HepG2 (cell line): ENCODE measurements at regions not wholly inside any gene's neighbourhood (a gene's known extent, or its start where the extent isn't known, plus 50 kb on each side); places are given as distances from the start of the nearest gene placed in this dataset.
"Not testable (repeated sequence)": the region's sequence is repeated elsewhere in the genome, so short reads cannot be mapped to it uniquely, and the experiment has no call there.

ENCODE experiments used
- ATAC-seq: fragments of 200-7000 bp; cut with Tn5 transposase; 3 replicates; pipeline ENCODE4 v1.9.1; 2020; ENCODE audit warnings: mild to moderate bottlenecking, moderate library complexity
- BruUV-seq: library from RNA; stranded (reverse); fragments of 400-500 nt; replicated peaks from 2 replicates; lab custom pipeline; 2021; lab: Mats Ljungman, UMichigan
- CTCF ChIA-PET: fragments of 300-600 bp; formaldehyde crosslinking; extraction: SDS; loops from one replicate; lab custom pipeline; 2021; ENCODE audit warnings: low total read pairs, inconsistent platforms, low intra/inter-chr PET ratio; lab: Yijun Ruan, JAX
- POLR2A ChIA-PET: fragments of 350-600 bp; sonication (Branson Sonifier 250); formaldehyde crosslinking; loops from one replicate; lab custom pipeline; 2020; ENCODE audit warnings: antibody characterized with exemption, inconsistent platforms; lab: Yijun Ruan, JAX
- DNase-seq: peaks from one replicate; pipeline ENCODE4 v3.0.0-alpha.2; 2015; ENCODE audit warnings: low spot score
- FAIRE-seq: peaks from 3 replicates; lab custom pipeline; 2011; peaks lifted over from hg19 to GRCh38; lab: Jason Lieb, UNC
- H2AFZ ChIP-seq: one replicate; pipeline ENCODE4 v1.6.1; 2011; ENCODE audit warnings: low read length, inconsistent platforms
- H3K27ac ChIP-seq: fragments of 300-600 bp; 3 replicates; pipeline ENCODE4 v1.8.0; 2011; ENCODE audit warnings: mixed run types, mild to moderate bottlenecking, mixed read lengths, low read length, inconsistent platforms; ENCODE audit not compliant: insufficient read depth; ENCODE audit errors: extremely low read length
- H3K27me3 ChIP-seq, 2 experiments: fragments of 200-600 bp in 1 of 2; 2 replicates in 1 of 2; 3 replicates in 1 of 2; pipeline versions ENCODE4 v1.6.0 to v1.8.0; 2011; ENCODE audit warnings: low read length in 2 of 2, mild to moderate bottlenecking in 2 of 2, moderate library complexity in 2 of 2, inconsistent platforms in 1 of 2; ENCODE audit not compliant: insufficient read depth in 2 of 2, control insufficient read depth in 1 of 2
- H3K36me3 ChIP-seq, 2 experiments: fragments of 200-600 bp in 1 of 2; replicated peaks in 1 of 2; 2 replicates in 1 of 2; 3 replicates in 1 of 2; pipeline versions ENCODE4 v1.5.1 to v1.8.0; 2011; ENCODE audit warnings: low read length in 2 of 2, inconsistent platforms in 1 of 2; ENCODE audit not compliant: insufficient read depth in 2 of 2, control insufficient read depth in 1 of 2
- H3K4me1 ChIP-seq: 2 replicates; pipeline ENCODE4 v1.5.1; 2012; ENCODE audit warnings: low read length, inconsistent platforms; ENCODE audit not compliant: insufficient read depth
- H3K4me2 ChIP-seq: 2 replicates; pipeline ENCODE4 v1.6.0; 2011; ENCODE audit warnings: low read depth, low read length, inconsistent platforms
- H3K4me3 ChIP-seq, 3 experiments: fragments of 200-600 bp in 1 of 3; sonication (generic), shearing (Covaris generic) in 1 of 3; replicated peaks in 1 of 3; 2 replicates each; pipeline ENCODE4 v1.5.1; 2011 to 2016; ENCODE audit warnings: low read length in 3 of 3, inconsistent platforms in 2 of 3, low read depth in 2 of 3, mild to moderate bottlenecking in 2 of 3, control low read depth in 1 of 3, mixed read lengths in 1 of 3; ENCODE audit not compliant: insufficient read depth in 1 of 3
- H3K79me2 ChIP-seq: one replicate; pipeline ENCODE4 v1.6.1; 2011; ENCODE audit warnings: low read length, inconsistent platforms; ENCODE audit not compliant: insufficient read depth
- H3K9ac ChIP-seq: 2 replicates; pipeline ENCODE4 v1.6.0; 2011; ENCODE audit warnings: mild to moderate bottlenecking, low read depth, low read length, inconsistent platforms; ENCODE audit not compliant: insufficient read depth
- H3K9me3 ChIP-seq: 2 replicates; pipeline ENCODE4 v1.5.1; 2012; ENCODE audit warnings: mild to moderate bottlenecking, low read length
- H4K20me1 ChIP-seq: 2 replicates; pipeline ENCODE4 v1.6.0; 2011; ENCODE audit warnings: inconsistent platforms, mild to moderate bottlenecking, low read length, moderate library complexity; ENCODE audit not compliant: insufficient read depth
- HNRNPK ChIP-seq: fragments of 200-400 bp; formaldehyde crosslinking; IDR thresholded peaks from 2 replicates; pipeline ENCODE4 v1.6.1; 2018; ENCODE audit warnings: low read length, low read depth, moderate library complexity, mild to moderate bottlenecking; ENCODE audit not compliant: poor library complexity, severe bottlenecking
- KLF6 ChIP-seq: IDR thresholded peaks from 2 replicates; pipeline ENCODE4 v1.8.0; 2016; ENCODE audit warnings: missing biosample characterization, missing genetic modification reagents
- MED1 ChIP-seq: sonication (generic); formaldehyde crosslinking; IDR thresholded peaks from 2 replicates; pipeline ENCODE4 v1.4.0; 2020; ENCODE audit warnings: missing genetic modification reagents
- NFRKB ChIP-seq: fragments of 450-650 bp; IDR thresholded peaks from 2 replicates; pipeline ENCODE4 v1.6.1; 2017
- NR2F6 ChIP-seq, 2 experiments: IDR thresholded peaks; 2 replicates each; pipeline ENCODE4 v1.6.1; 2016; ENCODE audit warnings: antibody characterized with exemption in 1 of 2, mild to moderate bottlenecking in 1 of 2
- PCBP2 ChIP-seq: fragments of 200-400 bp; formaldehyde crosslinking; optimal IDR thresholded peaks from 2 replicates; pipeline ENCODE3; 2018; ENCODE audit warnings: low read length, low read depth; ENCODE audit not compliant: poor library complexity, severe bottlenecking
- PHF20 ChIP-seq: sonication (generic); formaldehyde crosslinking; IDR thresholded peaks from 2 replicates; pipeline ENCODE4 v1.5.0; 2020; ENCODE audit warnings: mild to moderate bottlenecking, missing genetic modification reagents
- PRDM4 ChIP-seq: sonication (generic); formaldehyde crosslinking; IDR thresholded peaks from 2 replicates; pipeline ENCODE4 v1.9.0; 2021; ENCODE audit warnings: missing genetic modification reagents, borderline replicate concordance
- ZNF205 ChIP-seq: IDR thresholded peaks from 2 replicates; pipeline ENCODE4 v1.6.1; 2018; ENCODE audit warnings: missing biosample characterization, missing genetic modification reagents
- ZNF235 ChIP-seq: sonication (generic); formaldehyde crosslinking; IDR thresholded peaks from 2 replicates; pipeline ENCODE4 v1.8.1; 2023; ENCODE audit warnings: mild to moderate bottlenecking, missing genetic modification reagents, borderline replicate concordance
- ZNF768 ChIP-seq: sonication (generic); formaldehyde crosslinking; IDR thresholded peaks from 2 replicates; pipeline ENCODE4 v1.4.0; 2020; ENCODE audit warnings: missing genetic modification reagents
- WGBS: methylation state at CpG from one replicate; pipeline ENCODE4 v1.1.6; 2017; ENCODE audit warnings: low lambda C conversion rate; 5-methylcytosine and 5-hydroxymethylcytosine counted together
- in situ Hi-C: cut with HindIII; loops from 2 replicates; pipeline ENCODE4 v1.10.0; 2017; ENCODE audit warnings: low pct_unique_long_range_greater_than_20kb; ENCODE audit not compliant: extremely low pct_ligation_motif_present
- intact Hi-C: fragments of 100-400 bp; cut with micrococcal nuclease; formaldehyde crosslinking; loops from one replicate; pipeline ENCODE4 v1.10.0; 2022; ENCODE audit not compliant: unreplicated experiment

GRCh38 chr6:12627053-12627452 is 89.5 kb upstream of the PHACTR1 start:
- BruUV-seq = no TSS peak
- ChIA-PET CTCF (no interaction called here), POLR2A (no interaction called here)
- Histone ChIP-seq H3K27ac (no peak overlapping the region), H3K4me1 (no peaks in the 10 kb centered on the region), H3K4me3 (no peak overlapping the region), H3K79me2 (no peaks in the 10 kb centered on the region), H2AFZ (no peak overlapping the region), H3K4me2 (no peak overlapping the region), H3K36me3 (no peaks in the 10 kb centered on the region), H4K20me1 (no peaks in the 10 kb centered on the region), H3K9me3 (no peaks in the 10 kb centered on the region), H3K9ac (no peak overlapping the region), H3K27me3 (peaks cover 0 to 12% of the 10 kb centered on the region in 2 experiments; a peak in 2 of 5 replicates)
- FAIRE-seq = no peak
- TF ChIP-seq ZNF205 (CRISPR knock-in tag) = no peak
- TF ChIP-seq PRDM4 (CRISPR knock-in tag) = no peak
- TF ChIP-seq KLF6 (CRISPR knock-in tag) = no peak
- TF ChIP-seq NFRKB = no peak
- TF ChIP-seq NR2F6 (IDR thresholded peaks at IDR 0.05) = no peak
- no peak for TF ChIP-seq NR2F6 (CRISPR knock-in tag; IDR thresholded peaks at IDR 0.05)
- TF ChIP-seq MED1 = no peak
- TF ChIP-seq ZNF235 (CRISPR knock-in tag) = no peak
- intact Hi-C loops = no loop called here
- in situ Hi-C loops = no loop called here
- WGBS = 6% methylated on average over 1 of the region's 1 CpG
- DNase-seq = no peak
- ATAC-seq = no peak

- Histone ChIP-seq H3K4me3 (no peak overlapping the region), H3K9ac (no peak overlapping the region), H4K20me1 (no peaks in the 10 kb centered on the region), H3K27ac (no peak overlapping the region), H3K9me3 (no peaks in the 10 kb centered on the region), H3K36me3 (no peaks in the 10 kb centered on the region), H2AFZ (no peak overlapping the region), H3K79me2 (no peaks in the 10 kb centered on the region), H3K27me3 (peaks cover 0 to 12% of the 10 kb centered on the region in 2 experiments; a peak in 2 of 5 replicates), H3K4me1 (no peaks in the 10 kb centered on the region), H3K4me2 (no peak overlapping the region)
- FAIRE-seq (no peak), ATAC-seq (no peak), DNase-seq (no peak)
- CTCF ChIA-PET = no interaction called here
- TF ChIP-seq PHF20 (no peak), HNRNPK (peak; percentile 47), PCBP2 (peak; percentile 84), ZNF768 (CRISPR knock-in tag) (no peak)
- in situ Hi-C loops = no loop called here
- POLR2A ChIA-PET = no interaction called here
- intact Hi-C loops = no loop called here
- BruUV-seq = no TSS peak
- WGBS = 10% methylated on average over 2 of the region's 2 CpGs
Observed at GRCh38 chr6:12628327-12628726, 88.2 kb upstream of the PHACTR1 start.

- DNase-seq, FAIRE-seq, ATAC-seq, H3K36me3 ChIP-seq, H3K4me1 ChIP-seq, CTCF ChIA-PET, H3K27me3 ChIP-seq, intact Hi-C loops, in situ Hi-C loops, H3K4me2 ChIP-seq, H3K4me3 ChIP-seq, H3K9ac ChIP-seq, H4K20me1 ChIP-seq, H2AFZ ChIP-seq, BruUV-seq, H3K79me2 ChIP-seq, H3K27ac ChIP-seq, POLR2A ChIA-PET, H3K9me3 ChIP-seq: not testable (repeated sequence)
- 15% methylated on average over 1 of the region's 1 CpG for WGBS
Observed at GRCh38 chr6:12633746-12634145, 82.8 kb upstream of the PHACTR1 start.
